Right atrium auricular region (tissue), 2 donors: ENCODE measurements at regions not wholly inside any gene's neighbourhood (a gene's known extent, or its start where the extent isn't known, plus 50 kb on each side); places are given as distances from the start of the nearest gene placed in this dataset.
A peak's percentile ranks its signal among the peaks of the same experiment; 100 is the strongest.

Source experiments
- DNase-seq: peaks from one replicate; pipeline ENCODE4 v3.0.0-alpha.2; 2019; ENCODE audit warnings: low spot score
- H3K27ac ChIP-seq, 2 donors: fragments of 200-600 bp; sonication (generic); 1 replicate in 1 of 2; 2 replicates in 1 of 2; pipeline ENCODE4 v1.5.1; 2016 to 2019
- H3K27me3 ChIP-seq, 2 donors: fragments of 200-600 bp; sonication (generic); one replicate each; pipeline versions ENCODE4 v1.5.1 to v1.6.0; 2017 to 2019
- H3K36me3 ChIP-seq: fragments of 200-600 bp; sonication (generic); one replicate; pipeline ENCODE4 v1.5.1; 2016
- H3K4me1 ChIP-seq, 2 donors: fragments of 200-600 bp; sonication (generic); one replicate each; pipeline versions ENCODE4 v1.5.1 to v1.6.0; 2017 to 2019
- H3K4me3 ChIP-seq, 2 donors: fragments of 200-600 bp; sonication (generic); 1 replicate in 1 of 2; 2 replicates in 1 of 2; pipeline ENCODE4 v1.5.1; 2017 to 2019; ENCODE audit warnings: mild to moderate bottlenecking in 1 of 2, moderate library complexity in 1 of 2
- H3K9me3 ChIP-seq, 2 donors: fragments of 200-600 bp; sonication (generic); one replicate each; pipeline ENCODE4 v1.5.1; 2019
- CTCF ChIP-seq, 2 donors: fragments of 200-600 bp; sonication (generic); IDR thresholded peaks; one replicate each; pipeline ENCODE4 v1.5.1; 2019; ENCODE audit warnings: antibody characterized with exemption in 2 of 2

DNA sequence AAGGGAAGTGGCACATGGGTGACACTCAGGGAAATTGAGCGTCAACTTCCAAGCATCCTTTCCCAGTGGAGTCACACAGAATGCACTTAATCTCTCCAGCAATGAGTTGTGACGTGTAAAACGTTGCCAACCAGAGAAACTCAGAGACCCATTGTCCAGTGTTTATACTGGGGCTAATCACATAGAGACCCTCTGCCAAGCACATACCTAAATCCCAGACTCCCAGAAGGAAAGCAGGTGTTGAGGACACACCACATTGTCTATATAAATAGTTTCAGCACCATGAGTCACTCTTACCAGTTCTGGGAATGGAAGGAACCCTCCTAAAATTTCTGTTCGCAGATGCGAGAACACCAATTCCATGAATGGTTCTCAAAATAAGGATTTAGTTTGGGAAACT, 76.4 kb upstream of the BET1 start:
- TF ChIP-seq CTCF (IDR thresholded peaks at IDR 0.05): no peak
- Histone ChIP-seq H3K4me1 (no peaks in the 10 kb centered on the region), H3K27ac (no peak overlapping the region), H3K4me3 (no peak overlapping the region), H3K27me3 (no peaks in the 10 kb centered on the region), H3K36me3 (no peaks in the 10 kb centered on the region), H3K9me3 (no peaks in the 10 kb centered on the region)
- DNase-seq: no peak

GRCh38 chr7:94082126-94082525, 78.0 kb upstream of the BET1 start:
- no peak for DNase-seq
- H3K27ac ChIP-seq: no peak overlapping the region
- H3K9me3 ChIP-seq: no peaks in the 10 kb centered on the region
- H3K27me3 ChIP-seq: no peaks in the 10 kb centered on the region
- no peak for TF ChIP-seq CTCF (IDR thresholded peaks at IDR 0.05)
- no peak overlapping the region for H3K4me3 ChIP-seq
- no peaks in the 10 kb centered on the region for H3K4me1 ChIP-seq
- H3K36me3 ChIP-seq: no peaks in the 10 kb centered on the region

DNA sequence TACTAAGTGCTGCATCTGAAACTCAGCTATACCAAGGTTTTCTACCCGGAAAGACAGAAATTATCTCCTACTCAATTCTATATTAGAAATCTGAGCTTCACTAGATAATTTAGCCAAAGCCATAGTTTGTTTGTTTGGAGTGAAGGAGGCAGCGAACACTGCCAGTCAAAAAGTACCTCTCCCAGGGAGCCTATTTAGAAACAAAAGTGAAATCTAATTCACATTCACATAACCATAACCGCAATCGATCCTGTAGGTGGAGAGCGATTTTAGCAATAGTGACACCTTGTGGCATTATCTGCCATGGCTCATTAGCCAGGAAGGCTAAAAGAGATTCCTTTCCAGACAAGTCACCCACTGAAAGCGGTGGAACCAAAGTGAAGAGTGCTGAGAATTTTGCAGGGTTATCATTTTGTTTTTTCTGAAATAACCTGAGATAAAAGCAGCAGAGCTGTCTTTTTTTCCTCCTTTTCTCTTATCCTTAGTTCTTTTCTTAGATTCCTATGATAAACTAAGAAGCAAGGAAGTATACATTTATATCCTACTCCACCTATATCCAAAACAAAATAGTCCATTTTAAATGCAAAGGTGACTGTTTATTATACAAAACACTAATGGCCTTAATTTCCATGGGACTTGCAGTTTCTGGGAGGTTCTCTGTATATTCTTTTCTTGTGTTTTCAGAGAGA, 83.7 kb upstream of the BET1 start:
- peak; percentile 63 to 83 for TF ChIP-seq CTCF (IDR thresholded peaks at IDR 0.05)
- H3K27me3 ChIP-seq: no peaks in the 10 kb centered on the region
- no peaks in the 10 kb centered on the region for H3K9me3 ChIP-seq
- H3K27ac ChIP-seq: no peak overlapping the region
- peak overlapping the region in 1 of 2 donors; percentile 20 for H3K4me3 ChIP-seq
- DNase-seq: no peak
- H3K4me1 ChIP-seq: no peaks in the 10 kb centered on the region
- H3K36me3 ChIP-seq: no peaks in the 10 kb centered on the region

DNA sequence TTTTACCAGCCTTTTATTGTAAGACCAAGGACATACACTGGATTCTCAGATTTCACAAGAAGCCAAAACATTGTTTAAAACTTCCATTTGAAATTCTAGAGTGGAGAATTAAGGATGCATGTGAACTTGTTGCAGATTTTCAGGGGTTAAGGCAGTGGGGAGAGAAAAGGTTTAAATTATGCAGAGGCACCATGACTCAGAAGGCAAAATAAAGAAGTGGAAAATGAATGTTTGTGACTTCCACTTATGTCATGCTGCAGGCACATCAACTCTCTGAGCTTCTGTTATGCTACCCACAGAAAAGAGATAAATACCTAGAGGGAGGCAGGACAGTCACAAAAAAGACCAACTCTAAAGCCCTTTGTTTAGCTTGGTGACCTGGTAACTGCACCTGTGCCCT, 84.4 kb upstream of the BET1 start:
- H3K4me3 ChIP-seq: no peak overlapping the region
- no peaks in the 10 kb centered on the region for H3K9me3 ChIP-seq
- H3K27me3 ChIP-seq: no peaks in the 10 kb centered on the region
- H3K27ac ChIP-seq: no peak overlapping the region
- no peak for DNase-seq
- no peaks in the 10 kb centered on the region for H3K4me1 ChIP-seq
- no peaks in the 10 kb centered on the region for H3K36me3 ChIP-seq
- TF ChIP-seq CTCF (IDR thresholded peaks at IDR 0.05): no peak

DNA sequence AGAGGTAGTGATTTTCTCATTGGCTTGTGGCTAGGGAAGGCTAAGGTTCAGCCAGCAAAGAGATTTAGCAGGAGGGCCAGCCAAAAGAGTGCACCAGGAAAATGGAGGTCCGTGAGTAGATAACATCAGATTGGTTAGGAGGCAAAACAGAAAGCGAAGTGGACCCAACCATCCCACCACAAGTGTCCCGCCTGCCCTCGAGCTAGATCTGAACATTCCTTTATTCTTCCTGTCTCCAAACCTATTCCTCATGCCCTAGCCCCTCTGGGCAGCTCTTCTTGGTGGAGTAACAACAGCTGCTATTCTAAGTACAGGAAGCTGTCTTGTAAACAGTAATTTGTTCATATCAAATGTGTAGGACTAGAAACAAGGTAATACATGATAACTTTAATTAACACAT, 85.7 kb upstream of the BET1 start:
- TF ChIP-seq CTCF (IDR thresholded peaks at IDR 0.05): no peak

DNA sequence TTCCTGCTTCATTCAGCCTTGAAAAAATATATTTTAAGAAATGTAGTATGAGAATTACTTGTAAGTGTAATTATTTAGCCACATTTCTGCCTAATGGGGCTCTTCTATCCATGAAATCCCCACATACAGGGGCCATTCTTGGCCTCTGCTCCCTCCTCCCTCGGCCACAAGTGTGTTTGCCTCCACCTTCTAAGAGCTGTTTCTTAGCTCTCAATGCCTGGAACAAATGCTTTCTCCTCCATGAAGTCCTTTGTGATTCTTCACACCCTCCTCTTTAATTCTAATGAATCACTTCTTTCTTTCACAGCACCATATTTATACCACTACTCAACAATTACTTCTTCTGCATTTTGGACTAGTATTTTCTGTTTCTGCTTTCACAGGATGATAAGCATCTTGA, 88.8 kb upstream of the BET1 start:
- TF ChIP-seq CTCF (IDR thresholded peaks at IDR 0.05): no peak
- Histone ChIP-seq H3K9me3 (no peaks in the 10 kb centered on the region), H3K4me1 (no peaks in the 10 kb centered on the region), H3K36me3 (no peaks in the 10 kb centered on the region), H3K27ac (no peak overlapping the region), H3K27me3 (no peaks in the 10 kb centered on the region), H3K4me3 (no peak overlapping the region)
- DNase-seq: no peak

More for the DNA sequence above, 85.7 kb upstream of the BET1 start:
- no peak overlapping the region for H3K27ac ChIP-seq
- H3K9me3 ChIP-seq: no peaks in the 10 kb centered on the region
- no peaks in the 10 kb centered on the region for H3K36me3 ChIP-seq
- no peak for DNase-seq
- no peak overlapping the region for H3K4me3 ChIP-seq
- no peaks in the 10 kb centered on the region for H3K27me3 ChIP-seq
- H3K4me1 ChIP-seq: no peaks in the 10 kb centered on the region
